ENCODE measurements at regions not wholly inside any gene's neighbourhood (a gene's known extent, or its start where the extent isn't known, plus 50 kb on each side); places are given as distances from the start of the nearest gene placed in this dataset.
"Not testable (repeated sequence)": the region's sequence is repeated elsewhere in the genome, so short reads cannot be mapped to it uniquely, and the experiment has no call there.

DNA sequence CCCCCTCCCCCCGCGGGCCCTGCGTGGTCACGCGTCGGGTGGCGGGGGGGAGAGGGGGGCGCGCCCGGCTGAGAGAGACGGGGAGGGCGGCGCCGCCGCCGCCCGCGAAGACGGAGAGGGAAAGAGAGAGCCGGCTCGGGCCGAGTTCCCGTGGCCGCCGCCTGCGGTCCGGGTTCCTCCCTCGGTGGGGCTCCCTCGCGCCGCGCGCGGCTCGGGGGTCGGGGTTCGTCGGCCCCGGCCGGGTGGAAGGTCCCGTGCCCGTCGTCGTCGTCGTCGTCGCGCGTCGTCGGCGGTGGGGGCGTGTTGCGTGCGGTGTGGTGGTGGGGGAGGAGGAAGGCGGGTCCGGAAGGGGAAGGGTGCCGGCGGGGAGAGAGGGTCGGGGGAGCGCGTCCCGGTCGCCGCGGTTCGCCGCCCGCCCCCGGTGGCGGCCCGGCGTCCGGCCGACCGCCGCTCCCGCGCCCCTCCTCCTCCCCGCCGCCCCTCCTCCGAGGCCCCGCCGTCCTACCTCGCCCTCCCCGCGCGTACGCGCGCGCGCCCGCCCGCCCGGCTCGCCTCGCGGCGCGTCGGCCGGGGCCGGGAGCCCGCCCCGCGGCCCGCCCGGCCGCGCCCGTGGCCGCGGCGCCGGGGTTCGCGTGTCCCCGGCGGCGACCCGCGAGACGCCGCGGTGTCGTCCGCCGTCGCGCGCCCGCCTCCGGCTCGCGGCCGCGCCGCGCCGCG lies 2264.1 kb upstream of the TPTE start:
- H3K27me3 Mint-ChIP-seq, H3K4me3 Mint-ChIP-seq, H3K36me3 Mint-ChIP-seq, H3K27ac Mint-ChIP-seq, H3K9me3 Mint-ChIP-seq, H3K4me1 Mint-ChIP-seq: not testable (repeated sequence)

DNA sequence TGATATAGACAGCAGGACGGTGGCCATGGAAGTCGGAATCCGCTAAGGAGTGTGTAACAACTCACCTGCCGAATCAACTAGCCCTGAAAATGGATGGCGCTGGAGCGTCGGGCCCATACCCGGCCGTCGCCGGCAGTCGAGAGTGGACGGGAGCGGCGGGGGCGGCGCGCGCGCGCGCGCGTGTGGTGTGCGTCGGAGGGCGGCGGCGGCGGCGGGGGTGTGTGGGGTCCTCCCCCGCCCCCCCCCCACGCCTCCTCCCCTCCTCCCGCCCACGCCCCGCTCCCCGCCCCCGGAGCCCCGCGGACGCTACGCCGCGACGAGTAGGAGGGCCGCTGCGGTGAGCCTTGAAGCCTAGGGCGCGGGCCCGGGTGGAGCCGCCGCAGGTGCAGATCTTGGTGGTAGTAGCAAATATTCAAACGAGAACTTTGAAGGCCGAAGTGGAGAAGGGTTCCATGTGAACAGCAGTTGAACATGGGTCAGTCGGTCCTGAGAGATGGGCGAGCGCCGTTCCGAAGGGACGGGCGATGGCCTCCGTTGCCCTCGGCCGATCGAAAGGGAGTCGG lies 2261.2 kb upstream of the TPTE start:
- not testable (repeated sequence) for H3K4me3 Mint-ChIP-seq, H3K4me1 Mint-ChIP-seq, H3K9me3 Mint-ChIP-seq, H3K36me3 Mint-ChIP-seq, H3K27ac Mint-ChIP-seq, H3K27me3 Mint-ChIP-seq
